ENCODE measurements at regions not wholly inside any gene's neighbourhood (a gene's known extent, or its start where the extent isn't known, plus 50 kb on each side); places are given as distances from the start of the nearest gene placed in this dataset.
"Not testable (repeated sequence)": the region's sequence is repeated elsewhere in the genome, so short reads cannot be mapped to it uniquely, and the experiment has no call there.

DNA sequence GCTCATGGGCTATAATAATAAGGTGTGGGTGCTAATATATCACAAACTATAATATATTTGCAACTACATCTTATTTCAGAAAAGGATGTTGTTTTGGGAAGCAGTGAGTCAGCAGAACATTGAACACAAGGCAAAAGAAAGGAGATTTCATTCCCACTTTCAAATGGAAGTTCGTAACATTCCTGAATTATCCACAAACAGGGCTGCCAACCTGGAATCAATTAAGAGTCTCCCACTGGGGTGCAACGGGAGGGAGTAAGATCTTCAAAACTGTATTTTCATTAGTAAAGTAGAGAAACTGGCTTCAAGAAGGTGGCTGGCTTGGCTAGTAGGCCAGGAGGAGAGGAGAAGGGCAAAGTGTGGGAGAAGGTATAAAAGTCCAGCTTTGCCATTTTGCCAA is 479.6 kb downstream of the CNTN3 start:
- H3K27ac Mint-ChIP-seq, result peak overlapping the region in 1 of 3 experiments; percentile 24; a peak in 2 of 7 replicates

DNA sequence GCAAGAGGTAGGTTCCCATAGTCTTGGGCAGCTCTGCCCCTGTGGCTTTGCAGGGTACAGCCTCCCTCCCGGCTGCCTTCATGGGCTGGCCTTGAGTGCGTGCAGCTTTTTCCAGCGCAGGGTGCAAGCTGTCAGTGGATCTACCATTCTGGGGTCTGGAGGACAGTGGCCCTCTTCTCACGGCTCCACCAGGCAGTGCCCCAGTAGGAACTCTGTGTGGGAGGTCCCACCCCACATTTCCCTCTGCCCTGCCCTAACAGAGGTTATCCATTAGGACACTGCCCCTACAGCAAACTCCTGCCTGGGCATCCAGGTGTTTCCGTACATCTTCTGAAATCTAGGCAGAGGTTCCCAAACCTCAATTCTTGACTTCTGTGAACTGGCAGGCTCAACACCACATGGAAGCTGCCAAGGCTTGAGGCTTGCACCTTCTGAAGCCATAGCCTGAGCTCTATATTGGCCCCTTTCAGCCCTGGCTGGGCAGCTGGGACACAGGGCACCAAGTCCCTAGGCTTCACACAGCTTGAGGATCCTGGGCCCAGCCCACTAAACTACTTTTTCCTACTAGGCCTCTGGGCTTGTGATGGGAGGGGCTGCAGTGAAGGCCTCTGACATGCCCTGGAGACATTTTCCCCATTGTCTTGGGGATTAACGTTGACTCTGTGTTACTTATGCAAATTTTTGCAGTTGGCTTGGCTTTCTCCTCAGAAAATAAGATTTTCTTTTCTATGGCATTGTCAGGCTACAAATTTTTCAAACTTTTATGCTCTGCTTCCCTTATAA is 482.7 kb downstream of the CNTN3 start:
- H3K56ac ChIP-seq (ENCODE audit: insufficient read length, low read depth, low read length); H3K27ac ChIP-seq (ENCODE audit: insufficient read length, low read depth, low read length); H3K18ac ChIP-seq (ENCODE audit: insufficient read length, low read depth, low read length); H3K27me3 Mint-ChIP-seq (ENCODE audit: low read depth); H3K23me2 ChIP-seq (ENCODE audit: insufficient read length, low read depth, low read length, poor library complexity, severe bottlenecking); H3K9ac ChIP-seq (ENCODE audit: extremely low read depth, insufficient read length, low read length); H3K4me2 ChIP-seq (ENCODE audit: insufficient read depth, insufficient read length, low read length); H3K9me3 ChIP-seq (ENCODE audit: control insufficient read depth, low read depth, low read length); H3K9me3 Mint-ChIP-seq; H4K5ac ChIP-seq (ENCODE audit: insufficient read length, low read depth, low read length); H3K27ac Mint-ChIP-seq; H3K27me3 ChIP-seq (ENCODE audit: insufficient read depth, low read length); H2BK12ac ChIP-seq (ENCODE audit: insufficient read length, low read depth, low read length); H2AFZ ChIP-seq (ENCODE audit: low read length); H3K79me1 ChIP-seq (ENCODE audit: insufficient read depth, low read depth, low read length, poor library complexity, severe bottlenecking); H4K8ac ChIP-seq (replicated peaks; ENCODE audit: insufficient read length, low read depth, low read length); H2BK20ac ChIP-seq (ENCODE audit: low read depth, low read length, poor library complexity, severe bottlenecking); H3T11ph ChIP-seq (ENCODE audit: low read length); H4K91ac ChIP-seq (ENCODE audit: insufficient read length, low read depth, low read length); H3K79me2 ChIP-seq (ENCODE audit: insufficient read depth, low read length); H3K4me3 Mint-ChIP-seq; H2AK5ac ChIP-seq (ENCODE audit: insufficient read length, low read length); H3K14ac ChIP-seq (ENCODE audit: insufficient read depth, low read length); H3K4ac ChIP-seq (ENCODE audit: low read depth, low read length); H2BK120ac ChIP-seq (ENCODE audit: low read depth, low read length, poor library complexity, severe bottlenecking); H3K4me1 ChIP-seq (ENCODE audit: insufficient read depth, low read length); H2BK5ac ChIP-seq (ENCODE audit: insufficient read length, low read length); H4K20me1 ChIP-seq (ENCODE audit: control insufficient read depth, insufficient read depth, insufficient read length); H3K23ac ChIP-seq (ENCODE audit: insufficient read length, low read depth, low read length); H2BK15ac ChIP-seq (ENCODE audit: low read depth, low read length): not testable (repeated sequence)
- Mint-ChIP-seq H3K4me1 (peaks cover 15 to 18% of the 10 kb centered on the region in 2 experiments), H3K36me3 (ENCODE audit: insufficient read depth in 1 of 3, low read depth in 3 of 3) (peaks cover 3 to 18% (median 3%) of the 10 kb centered on the region in 3 experiments; a peak in 6 of 7 replicates)
- peak; percentile 50 for DNase-seq
- WGBS (ENCODE audit: extremely low coverage, insufficient read length, low lambda C conversion rate), result no CpG with 5 or more reads among the region's 6 CpGs

More for the DNA sequence above, 479.6 kb downstream of the CNTN3 start:
- Histone ChIP-seq H3T11ph (ENCODE audit: low read length) (no peak overlapping the region), H2BK5ac (ENCODE audit: insufficient read length, low read length) (no peak overlapping the region), H3K14ac (ENCODE audit: insufficient read depth, low read length) (no peak overlapping the region), H2BK15ac (ENCODE audit: low read depth, low read length) (no peak overlapping the region), H3K9ac (ENCODE audit: extremely low read depth, insufficient read length, low read length) (no peak overlapping the region), H2BK12ac (ENCODE audit: insufficient read length, low read depth, low read length) (no peak overlapping the region), H4K5ac (ENCODE audit: insufficient read length, low read depth, low read length) (no peak overlapping the region), H2AK5ac (ENCODE audit: insufficient read length, low read length) (no peak overlapping the region), H3K56ac (ENCODE audit: insufficient read length, low read depth, low read length) (no peak overlapping the region), H3K79me2 (ENCODE audit: insufficient read depth, low read length) (no peaks in the 10 kb centered on the region), H3K23me2 (ENCODE audit: insufficient read length, low read depth, low read length, poor library complexity, severe bottlenecking) (peaks cover 2% of the 10 kb centered on the region), H3K4ac (ENCODE audit: low read depth, low read length) (no peak overlapping the region), H4K91ac (ENCODE audit: insufficient read length, low read depth, low read length) (no peak overlapping the region), H2BK120ac (ENCODE audit: low read depth, low read length, poor library complexity, severe bottlenecking) (no peak overlapping the region), H4K20me1 (ENCODE audit: control insufficient read depth, insufficient read depth, insufficient read length) (no peaks in the 10 kb centered on the region), H3K27ac (ENCODE audit: insufficient read length, low read depth, low read length) (no peak overlapping the region), H3K79me1 (ENCODE audit: insufficient read depth, low read depth, low read length, poor library complexity, severe bottlenecking) (no peaks in the 10 kb centered on the region), H3K9me3 (ENCODE audit: control insufficient read depth, low read depth, low read length) (no peaks in the 10 kb centered on the region), H3K4me1 (ENCODE audit: insufficient read depth, low read length) (no peaks in the 10 kb centered on the region; the same call in 1 of the 2 replicates), H2BK20ac (ENCODE audit: low read depth, low read length, poor library complexity, severe bottlenecking) (no peak overlapping the region), H3K4me2 (ENCODE audit: insufficient read depth, insufficient read length, low read length) (no peak overlapping the region), H3K23ac (ENCODE audit: insufficient read length, low read depth, low read length) (no peak overlapping the region), H2AFZ (ENCODE audit: low read length) (no peak overlapping the region), H3K27me3 (ENCODE audit: insufficient read depth, low read length) (no peaks in the 10 kb centered on the region), H4K8ac (replicated peaks; ENCODE audit: insufficient read length, low read depth, low read length) (no peak overlapping the region), H3K18ac (ENCODE audit: insufficient read length, low read depth, low read length) (no peak overlapping the region)
- no CpG with 5 or more reads among the region's 2 CpGs for WGBS (ENCODE audit: extremely low coverage, insufficient read length, low lambda C conversion rate)
- H3K36me3 Mint-ChIP-seq (ENCODE audit: insufficient read depth in 1 of 3, low read depth in 3 of 3), result peaks cover 3 to 14% (median 3%) of the 10 kb centered on the region in 3 experiments; a peak in 6 of 7 replicates
- DNase-seq, result no peak
- H3K4me1 Mint-ChIP-seq, result peaks cover 11 to 15% of the 10 kb centered on the region in 2 experiments
- H3K4me3 Mint-ChIP-seq, result no peak overlapping the region; a peak in 1 of 5 replicates
- peaks cover 0 to 4% of the 10 kb centered on the region in 2 experiments; a peak in 4 of 5 replicates for H3K9me3 Mint-ChIP-seq
- TF ChIP-seq, protein P1, sequence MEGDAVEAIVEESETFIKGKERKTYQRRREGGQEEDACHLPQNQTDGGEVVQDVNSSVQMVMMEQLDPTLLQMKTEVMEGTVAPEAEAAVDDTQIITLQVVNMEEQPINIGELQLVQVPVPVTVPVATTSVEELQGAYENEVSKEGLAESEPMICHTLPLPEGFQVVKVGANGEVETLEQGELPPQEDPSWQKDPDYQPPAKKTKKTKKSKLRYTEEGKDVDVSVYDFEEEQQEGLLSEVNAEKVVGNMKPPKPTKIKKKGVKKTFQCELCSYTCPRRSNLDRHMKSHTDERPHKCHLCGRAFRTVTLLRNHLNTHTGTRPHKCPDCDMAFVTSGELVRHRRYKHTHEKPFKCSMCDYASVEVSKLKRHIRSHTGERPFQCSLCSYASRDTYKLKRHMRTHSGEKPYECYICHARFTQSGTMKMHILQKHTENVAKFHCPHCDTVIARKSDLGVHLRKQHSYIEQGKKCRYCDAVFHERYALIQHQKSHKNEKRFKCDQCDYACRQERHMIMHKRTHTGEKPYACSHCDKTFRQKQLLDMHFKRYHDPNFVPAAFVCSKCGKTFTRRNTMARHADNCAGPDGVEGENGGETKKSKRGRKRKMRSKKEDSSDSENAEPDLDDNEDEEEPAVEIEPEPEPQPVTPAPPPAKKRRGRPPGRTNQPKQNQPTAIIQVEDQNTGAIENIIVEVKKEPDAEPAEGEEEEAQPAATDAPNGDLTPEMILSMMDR (conservative IDR thresholded peaks at IDR 0.05), result no peak
- H3K27me3 Mint-ChIP-seq (ENCODE audit: low read depth), result no peaks in the 10 kb centered on the region

All from H9 (cell line).